Suprapubic skin (tissue), 4 donors: ENCODE measurements at regions not wholly inside any gene's neighbourhood (a gene's known extent, or its start where the extent isn't known, plus 50 kb on each side); places are given as distances from the start of the nearest gene placed in this dataset.

ENCODE experiments used
- EP300 ChIP-seq: sonication (generic); formaldehyde crosslinking; IDR thresholded peaks from one replicate; pipeline ENCODE4 v1.6.1; 2017; ENCODE audit warnings: antibody characterized with exemption
- POLR2A ChIP-seq, 2 donors: fragments of 450-650 bp; IDR thresholded peaks; one replicate each; pipeline ENCODE4 v1.6.1; 2017; ENCODE audit warnings: antibody characterized with exemption in 2 of 2, mild to moderate bottlenecking in 2 of 2, moderate library complexity in 2 of 2
- POLR2AphosphoS5 ChIP-seq, 3 donors: sonication (generic); formaldehyde crosslinking; IDR thresholded peaks; one replicate each; pipeline ENCODE4 v1.6.1; 2017; ENCODE audit warnings: antibody characterized with exemption in 3 of 3
- TF ChIP-seq, protein P1 (sequence below), 2 donors: fragments of 200-600 bp in 1 of 2; fragments of 450-650 bp in 1 of 2; sonication (generic) in 1 of 2; IDR thresholded peaks; one replicate each; pipeline ENCODE4 v1.5.1; 2016 to 2019; ENCODE audit warnings: antibody characterized with exemption in 2 of 2, mild to moderate bottlenecking in 1 of 2, moderate library complexity in 1 of 2

DNA sequence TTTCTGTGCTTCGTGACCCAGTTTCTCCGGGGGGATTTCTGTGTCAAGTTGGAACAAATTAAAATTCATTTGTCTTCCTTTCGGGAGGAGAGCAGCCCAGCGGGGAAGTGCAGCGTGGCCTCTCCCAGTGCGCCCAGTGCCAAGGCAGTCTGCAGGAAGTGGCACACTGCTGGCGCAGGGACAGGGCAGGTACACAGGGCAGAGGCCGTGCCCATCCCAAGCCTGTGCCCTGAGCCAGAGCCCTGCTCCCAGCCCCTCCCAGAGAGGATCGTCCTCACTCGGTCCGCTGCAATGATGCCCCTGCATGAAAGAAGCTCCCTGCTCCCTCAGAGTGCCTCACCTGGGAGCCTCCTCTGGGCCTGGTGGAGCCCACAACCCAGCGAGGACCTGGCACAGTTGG lies 82.4 kb upstream of the PPP1R26 start:
- TF ChIP-seq EP300 = no peak
- TF ChIP-seq POLR2A (IDR thresholded peaks at IDR 0.05) = no peak
- TF ChIP-seq, protein P1, sequence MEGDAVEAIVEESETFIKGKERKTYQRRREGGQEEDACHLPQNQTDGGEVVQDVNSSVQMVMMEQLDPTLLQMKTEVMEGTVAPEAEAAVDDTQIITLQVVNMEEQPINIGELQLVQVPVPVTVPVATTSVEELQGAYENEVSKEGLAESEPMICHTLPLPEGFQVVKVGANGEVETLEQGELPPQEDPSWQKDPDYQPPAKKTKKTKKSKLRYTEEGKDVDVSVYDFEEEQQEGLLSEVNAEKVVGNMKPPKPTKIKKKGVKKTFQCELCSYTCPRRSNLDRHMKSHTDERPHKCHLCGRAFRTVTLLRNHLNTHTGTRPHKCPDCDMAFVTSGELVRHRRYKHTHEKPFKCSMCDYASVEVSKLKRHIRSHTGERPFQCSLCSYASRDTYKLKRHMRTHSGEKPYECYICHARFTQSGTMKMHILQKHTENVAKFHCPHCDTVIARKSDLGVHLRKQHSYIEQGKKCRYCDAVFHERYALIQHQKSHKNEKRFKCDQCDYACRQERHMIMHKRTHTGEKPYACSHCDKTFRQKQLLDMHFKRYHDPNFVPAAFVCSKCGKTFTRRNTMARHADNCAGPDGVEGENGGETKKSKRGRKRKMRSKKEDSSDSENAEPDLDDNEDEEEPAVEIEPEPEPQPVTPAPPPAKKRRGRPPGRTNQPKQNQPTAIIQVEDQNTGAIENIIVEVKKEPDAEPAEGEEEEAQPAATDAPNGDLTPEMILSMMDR (IDR thresholded peaks at IDR 0.05) = no peak
- no peak for TF ChIP-seq POLR2AphosphoS5 (IDR thresholded peaks at IDR 0.05)
